Omental fat pad (tissue), 3 donors: ENCODE measurements at regions not wholly inside any gene's neighbourhood (a gene's known extent, or its start where the extent isn't known, plus 50 kb on each side); places are given as distances from the start of the nearest gene placed in this dataset.
A peak's percentile ranks its signal among the peaks of the same experiment; 100 is the strongest.
"Not testable (repeated sequence)": the region's sequence is repeated elsewhere in the genome, so short reads cannot be mapped to it uniquely, and the experiment has no call there.

Experiments
- ATAC-seq: fragments of 150-250 bp; one replicate; pipeline ENCODE4 v1.9.1; 2016; ENCODE audit warnings: mild to moderate bottlenecking, moderate library complexity; ENCODE audit not compliant: low FRiP score
- DNase-seq: peaks from one replicate; pipeline ENCODE4 v3.0.0-alpha.2; 2019; ENCODE audit warnings: low spot score
- CTCF ChIP-seq, 3 donors: fragments of 450-650 bp; IDR thresholded peaks; one replicate each; pipeline ENCODE4 v1.5.1; 2016 to 2017; ENCODE audit warnings: antibody characterized with exemption in 3 of 3, mild to moderate bottlenecking in 3 of 3, moderate library complexity in 2 of 3

GRCh38 chr3:154926721-154927120, 153.4 kb upstream of the MME start:
- DNase-seq: no peak
- ATAC-seq: no peak
- no peak for TF ChIP-seq CTCF (IDR thresholded peaks at IDR 0.05)

GRCh38 chr3:154921351-154921750, 158.8 kb upstream of the MME start:
- no peak for TF ChIP-seq CTCF (IDR thresholded peaks at IDR 0.05)
- ATAC-seq: no peak

GRCh38 chr3:154919226-154919625, 160.9 kb upstream of the MME start:
- DNase-seq (no peak), ATAC-seq (no peak)
- TF ChIP-seq CTCF (IDR thresholded peaks at IDR 0.05): no peak

More at GRCh38 chr3:154921351-154921750, 158.8 kb upstream of the MME start:
- no peak for DNase-seq

- no peak for TF ChIP-seq CTCF (IDR thresholded peaks at IDR 0.05)
- ATAC-seq (no peak), DNase-seq (no peak)
Observed at GRCh38 chr3:154904328-154904727, 175.8 kb upstream of the MME start.

DNA sequence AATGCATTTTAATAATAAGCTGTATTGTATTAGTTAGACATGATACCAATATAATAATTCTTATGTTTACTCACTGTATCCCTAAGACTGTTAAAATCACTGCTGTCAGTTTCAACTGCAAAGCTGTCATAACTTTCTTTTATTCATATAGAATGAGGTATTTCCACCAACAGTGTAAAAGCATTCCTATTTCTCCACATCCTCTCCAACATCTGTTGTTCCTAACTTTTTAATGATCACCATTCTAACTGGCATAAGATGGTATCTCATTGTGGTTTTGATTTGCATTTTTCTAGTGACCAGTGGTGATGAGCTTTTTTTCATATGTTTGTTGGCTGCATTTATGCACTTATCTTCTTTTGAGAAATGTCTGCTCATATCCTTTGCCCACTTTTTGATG, 177.6 kb upstream of the MME start:
- DNase-seq, ATAC-seq: not testable (repeated sequence)

- no peak for DNase-seq
- no peak for TF ChIP-seq CTCF (IDR thresholded peaks at IDR 0.05)
- ATAC-seq: peak; percentile 48
Observed at GRCh38 chr3:154901278-154901677, 178.8 kb upstream of the MME start.

GRCh38 chr3:154900816-154901215, 179.3 kb upstream of the MME start:
- ATAC-seq (peak; percentile 71), DNase-seq (no peak)
- TF ChIP-seq CTCF (IDR thresholded peaks at IDR 0.05): no peak

- no peak for TF ChIP-seq CTCF (IDR thresholded peaks at IDR 0.05)
- ATAC-seq: no peak
- DNase-seq: no peak
Observed at GRCh38 chr3:154898916-154899315, 181.2 kb upstream of the MME start.
